ENCODE measurements at regions not wholly inside any gene's neighbourhood (a gene's known extent, or its start where the extent isn't known, plus 50 kb on each side); places are given as distances from the start of the nearest gene placed in this dataset.

DNA sequence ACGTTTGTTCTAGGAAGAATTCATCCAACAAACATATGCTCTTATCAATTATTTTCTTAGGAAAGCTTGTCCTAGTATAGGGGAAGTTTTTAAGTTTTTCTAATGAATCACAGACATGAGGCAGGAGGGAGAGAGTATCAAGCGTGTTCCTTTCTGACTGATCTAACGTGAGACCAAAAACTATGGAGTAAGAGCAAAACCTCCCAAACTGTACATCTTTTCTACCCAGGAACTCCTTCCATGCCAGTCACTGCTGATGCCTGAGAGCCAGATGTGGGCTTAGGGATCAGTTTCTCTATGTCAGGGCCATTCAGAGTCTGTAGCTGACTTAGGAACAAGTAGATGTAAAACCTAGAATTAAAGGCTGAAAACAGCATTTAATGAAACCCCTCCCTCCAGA, 51.7 kb upstream of the NFIB start:
- H3K27me3 ChIP-seq = no peaks in the 10 kb centered on the region
- no peak for ATAC-seq

More for the DNA sequence above, 51.7 kb upstream of the NFIB start:
- no peak for TF ChIP-seq CTCF (IDR thresholded peaks at IDR 0.05 in 4 of 5, conservative IDR thresholded peaks at IDR 0.05 in 1 of 5)
- no peak for TF ChIP-seq POLR2A (IDR thresholded peaks at IDR 0.05)
- in situ Hi-C loops (cut with MboI; ENCODE audit: low sequenced_read_pairs in 4 of 4) = no loop called here
- no peaks in the 10 kb centered on the region for H3K9me3 ChIP-seq
- H3K4me1 ChIP-seq = peaks cover 0 to 4% of the 10 kb centered on the region in 2 donors
- H3K27ac ChIP-seq = peak overlapping the region in 3 of 4 donors; percentile 28 to 44 (median 42)
- intact Hi-C loops (cut with DNase I; ENCODE audit: low total_unique reads) = no loop called here
- DNase-seq = no peak
- H3K4me3 ChIP-seq = no peak overlapping the region
- H3K36me3 ChIP-seq = no peaks in the 10 kb centered on the region

Data from gastrocnemius medialis (tissue), 4 donors.